Astrocyte of the cerebellum (primary cell): ENCODE measurements at regions not wholly inside any gene's neighbourhood (a gene's known extent, or its start where the extent isn't known, plus 50 kb on each side); places are given as distances from the start of the nearest gene placed in this dataset.

Experiments
- DNase-seq: peaks from one replicate; pipeline ENCODE4 v3.0.0-alpha.2; 2011; ENCODE audit warnings: low read depth
- H3K4me3 ChIP-seq: 2 replicates; pipeline ENCODE4 v1.5.1; 2011; ENCODE audit warnings: mild to moderate bottlenecking, low read depth, low read length, moderate library complexity
- in situ Hi-C: cut with HindIII; loops from 2 replicates; pipeline ENCODE4 v1.10.0; 2017; ENCODE audit warnings: low sequenced_read_pairs
- TF ChIP-seq, protein P1 (sequence below): IDR thresholded peaks from 2 replicates; pipeline ENCODE4 v1.5.1; 2012; ENCODE audit warnings: low read length, low read depth, moderate library complexity, mild to moderate bottlenecking; ENCODE audit errors: missing control alignments

DNA sequence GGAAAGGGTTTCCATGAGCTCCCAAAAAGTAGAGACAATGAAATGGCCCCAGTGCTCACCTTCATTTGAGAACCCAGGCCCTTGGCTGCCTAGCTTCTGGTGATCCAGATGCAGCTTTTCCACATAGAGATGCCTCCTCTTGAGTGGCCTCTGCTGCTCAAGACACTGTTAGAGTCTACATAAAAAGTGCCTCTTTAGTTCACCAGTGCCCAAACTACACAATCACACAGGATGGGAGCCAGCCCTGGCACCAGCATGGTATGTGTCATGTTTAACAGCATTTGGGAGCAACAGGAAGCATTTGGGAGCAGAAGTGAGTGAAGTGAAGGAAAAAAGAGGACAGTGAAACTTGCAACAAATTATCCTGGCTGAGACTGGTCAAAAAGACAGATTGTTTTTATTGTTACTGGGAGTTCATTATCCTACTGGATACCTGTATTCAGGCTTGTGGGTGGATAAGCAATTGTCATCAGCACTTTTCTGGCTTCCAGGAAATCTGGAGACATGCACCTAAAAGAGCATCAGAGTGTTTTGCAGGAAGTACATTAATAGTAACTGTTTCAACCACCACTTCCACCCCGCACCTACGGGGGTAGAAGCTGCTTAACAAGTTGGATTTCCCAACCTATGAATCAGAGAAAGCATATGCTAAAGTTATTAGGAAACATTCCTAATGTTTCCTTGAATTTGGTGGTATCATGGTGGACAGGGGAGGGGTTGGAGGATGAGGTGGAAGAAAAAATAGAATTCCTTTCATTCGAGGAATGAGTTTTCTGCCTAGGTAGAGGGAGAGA lies 416.2 kb downstream of the IGSF11 start:
- in situ Hi-C loops: no loop called here
- DNase-seq: no peak
- H3K4me3 ChIP-seq: no peak overlapping the region
- TF ChIP-seq, protein P1, sequence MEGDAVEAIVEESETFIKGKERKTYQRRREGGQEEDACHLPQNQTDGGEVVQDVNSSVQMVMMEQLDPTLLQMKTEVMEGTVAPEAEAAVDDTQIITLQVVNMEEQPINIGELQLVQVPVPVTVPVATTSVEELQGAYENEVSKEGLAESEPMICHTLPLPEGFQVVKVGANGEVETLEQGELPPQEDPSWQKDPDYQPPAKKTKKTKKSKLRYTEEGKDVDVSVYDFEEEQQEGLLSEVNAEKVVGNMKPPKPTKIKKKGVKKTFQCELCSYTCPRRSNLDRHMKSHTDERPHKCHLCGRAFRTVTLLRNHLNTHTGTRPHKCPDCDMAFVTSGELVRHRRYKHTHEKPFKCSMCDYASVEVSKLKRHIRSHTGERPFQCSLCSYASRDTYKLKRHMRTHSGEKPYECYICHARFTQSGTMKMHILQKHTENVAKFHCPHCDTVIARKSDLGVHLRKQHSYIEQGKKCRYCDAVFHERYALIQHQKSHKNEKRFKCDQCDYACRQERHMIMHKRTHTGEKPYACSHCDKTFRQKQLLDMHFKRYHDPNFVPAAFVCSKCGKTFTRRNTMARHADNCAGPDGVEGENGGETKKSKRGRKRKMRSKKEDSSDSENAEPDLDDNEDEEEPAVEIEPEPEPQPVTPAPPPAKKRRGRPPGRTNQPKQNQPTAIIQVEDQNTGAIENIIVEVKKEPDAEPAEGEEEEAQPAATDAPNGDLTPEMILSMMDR: no peak

DNA sequence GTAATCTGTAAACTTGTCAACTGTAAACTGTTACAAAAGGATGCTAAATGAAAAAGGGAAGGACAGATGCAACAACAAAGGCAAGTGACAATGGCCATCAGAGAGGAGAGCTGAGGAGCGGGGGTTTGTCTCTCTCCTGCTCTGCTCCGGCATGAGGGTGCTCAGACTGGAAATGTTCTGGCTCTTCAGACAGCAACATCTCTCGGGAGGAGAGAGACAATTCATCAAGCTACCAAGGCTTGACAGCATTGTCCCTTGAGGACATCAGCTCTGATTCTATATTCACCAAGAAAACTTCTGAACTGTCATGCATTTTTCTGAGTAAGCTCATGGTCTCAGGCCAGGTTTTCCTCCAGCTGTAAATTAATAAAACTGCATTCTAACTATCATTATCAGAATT lies 408.2 kb downstream of the IGSF11 start:
- in situ Hi-C loops: no loop called here
- no peak for DNase-seq
- TF ChIP-seq, protein P1: no peak
- no peak overlapping the region for H3K4me3 ChIP-seq

DNA sequence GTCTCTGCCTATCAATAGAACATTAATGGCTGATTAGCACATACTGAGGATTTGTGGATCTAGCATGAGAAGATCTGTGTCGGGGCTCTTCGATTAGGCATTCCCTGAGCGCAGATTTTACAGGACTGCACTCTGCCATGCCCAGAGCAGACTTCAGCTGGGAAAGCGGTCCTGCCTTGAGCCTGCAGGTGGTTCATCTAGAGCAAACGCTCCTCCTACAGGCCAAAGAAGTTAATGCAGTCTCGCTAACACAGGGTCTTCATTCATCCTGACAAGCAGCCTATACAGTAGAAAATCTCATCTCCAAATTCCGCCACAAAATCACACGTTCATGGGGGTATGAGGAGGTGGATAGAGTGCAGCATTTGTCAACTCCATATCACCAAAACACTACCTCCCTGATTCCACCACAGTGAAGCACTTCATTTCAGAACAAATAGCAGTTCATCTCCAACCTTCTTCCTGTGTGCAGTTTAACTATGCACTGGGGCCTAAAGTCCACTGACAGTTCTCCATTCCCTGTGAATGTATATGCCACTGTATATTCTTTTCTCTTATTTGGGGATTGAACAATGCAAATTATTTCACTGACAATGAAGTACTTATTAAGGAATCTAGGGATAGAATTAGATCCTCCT lies 405.8 kb downstream of the IGSF11 start:
- in situ Hi-C loops: no loop called here
- DNase-seq: peak; percentile 48
- TF ChIP-seq, protein P1: peak; percentile 90
- H3K4me3 ChIP-seq: no peak overlapping the region

DNA sequence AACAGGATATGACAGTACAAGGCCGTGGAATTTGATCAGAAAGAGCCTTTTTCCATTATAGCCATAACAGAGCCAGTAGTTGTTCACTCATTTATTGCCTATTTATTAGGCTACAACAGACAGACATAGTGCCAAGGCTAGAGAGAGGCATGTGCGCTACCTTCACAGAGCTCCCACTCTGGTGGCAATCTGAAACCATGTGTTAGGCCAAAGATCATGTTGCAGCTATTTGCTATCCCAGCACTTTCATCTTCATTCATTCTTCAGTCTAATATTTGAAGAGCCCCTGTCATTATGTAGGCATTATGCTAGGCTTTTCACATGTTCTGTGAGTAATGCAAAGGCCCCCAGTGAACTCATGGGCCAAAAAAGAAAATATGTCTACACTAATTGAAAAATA lies 404.8 kb downstream of the IGSF11 start:
- no peak for DNase-seq
- in situ Hi-C loops: no loop called here
- no peak overlapping the region for H3K4me3 ChIP-seq
- TF ChIP-seq, protein P1: no peak

DNA sequence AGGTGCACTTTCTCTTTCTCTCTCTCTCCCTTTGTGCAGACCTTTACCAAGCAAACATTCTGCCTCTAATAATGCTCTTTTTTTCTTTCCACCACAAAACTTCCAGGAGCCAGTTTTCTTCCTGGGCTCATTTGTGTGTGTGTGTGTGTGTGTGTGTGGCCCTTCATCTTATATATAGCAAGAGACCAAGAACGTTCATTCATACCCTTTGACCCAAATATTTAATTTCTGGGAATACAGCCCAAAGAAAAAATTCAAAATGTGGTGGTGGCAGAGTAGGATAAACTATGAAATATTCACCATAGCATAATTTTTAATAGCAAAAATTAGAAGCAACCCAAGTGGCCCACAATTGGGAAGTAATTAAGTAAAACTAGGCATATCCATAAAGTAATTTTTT lies 398.9 kb downstream of the IGSF11 start:
- TF ChIP-seq, protein P1: no peak
- no peak overlapping the region for H3K4me3 ChIP-seq
- in situ Hi-C loops: no loop called here
- no peak for DNase-seq

DNA sequence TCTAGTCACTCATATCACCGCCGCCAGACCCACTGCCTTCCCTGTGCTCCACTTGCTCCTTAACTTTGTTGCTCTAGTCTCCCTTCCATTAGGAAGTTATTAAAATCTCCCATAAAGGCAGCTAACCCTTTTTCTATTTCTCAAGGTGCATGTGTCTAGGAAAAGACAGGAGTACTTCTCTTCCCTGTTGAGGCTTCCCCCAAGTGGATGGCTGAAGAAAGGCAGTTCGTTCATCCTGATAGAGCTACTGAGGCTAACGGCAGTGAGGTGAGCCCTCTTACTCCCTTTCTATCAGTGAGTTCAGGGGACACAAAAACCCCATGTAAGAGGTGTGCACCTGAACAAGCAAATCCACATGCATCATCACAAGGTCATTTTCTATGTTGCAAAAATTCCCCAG lies 397.8 kb downstream of the IGSF11 start:
- H3K4me3 ChIP-seq: no peak overlapping the region
- in situ Hi-C loops: no loop called here
- no peak for DNase-seq
- TF ChIP-seq, protein P1: no peak
